Nephron (organoid): ENCODE measurements at regions not wholly inside any gene's neighbourhood (a gene's known extent, or its start where the extent isn't known, plus 50 kb on each side); places are given as distances from the start of the nearest gene placed in this dataset.
"Not testable (repeated sequence)": the region's sequence is repeated elsewhere in the genome, so short reads cannot be mapped to it uniquely, and the experiment has no call there.

Source experiments
- H3K27ac Mint-ChIP-seq, 3 experiments: 2 replicates each; pipeline ENCODE4 v1.8.0; 2020; ENCODE audit warnings: mixed read lengths in 3 of 3, mild to moderate bottlenecking in 2 of 3, moderate library complexity in 1 of 3
- H3K27me3 Mint-ChIP-seq: 2 replicates; pipeline ENCODE4 v1.8.0; 2021; ENCODE audit warnings: low read depth, mild to moderate bottlenecking, moderate library complexity, mixed read lengths
- H3K36me3 Mint-ChIP-seq: 2 replicates; pipeline ENCODE4 v1.8.0; 2020; ENCODE audit warnings: low read depth, mixed read lengths
- H3K4me1 Mint-ChIP-seq: 2 replicates; pipeline ENCODE4 v1.8.0; 2020; ENCODE audit warnings: mixed read lengths
- H3K4me3 Mint-ChIP-seq, 3 experiments: 2 replicates each; pipeline ENCODE4 v1.8.0; 2020; ENCODE audit warnings: mild to moderate bottlenecking in 3 of 3, mixed read lengths in 3 of 3, moderate library complexity in 2 of 3
- H3K9me3 Mint-ChIP-seq: 2 replicates; pipeline ENCODE4 v1.8.0; 2020; ENCODE audit warnings: mixed read lengths
- CTCF ChIP-seq, 3 experiments: fragments of 200-600 bp; sonication (generic); IDR thresholded peaks; one replicate each; pipeline ENCODE4 v1.5.0; 2021; ENCODE audit warnings: antibody characterized with exemption in 3 of 3; ENCODE audit not compliant: unreplicated experiment in 3 of 3

GRCh38 chr2:120638450-120638849, 97.2 kb upstream of the GLI2 start:
- H3K4me1 Mint-ChIP-seq: peaks cover 12% of the 10 kb centered on the region
- H3K36me3 Mint-ChIP-seq: no peaks in the 10 kb centered on the region
- H3K4me3 Mint-ChIP-seq: no peak overlapping the region
- TF ChIP-seq CTCF (IDR thresholded peaks at IDR 0.05; ENCODE audit: unreplicated experiment in 3 of 3): no peak
- H3K27ac Mint-ChIP-seq: no peak overlapping the region
- peaks cover 4% of the 10 kb centered on the region for H3K27me3 Mint-ChIP-seq
- H3K9me3 Mint-ChIP-seq: peaks cover 13% of the 10 kb centered on the region

GRCh38 chr2:120641366-120641771, 94.3 kb upstream of the GLI2 start:
- TF ChIP-seq CTCF (IDR thresholded peaks at IDR 0.05; ENCODE audit: unreplicated experiment in 3 of 3): no peak
- Mint-ChIP-seq H3K9me3 (peaks cover 15% of the 10 kb centered on the region), H3K36me3 (no peaks in the 10 kb centered on the region), H3K4me3 (no peak overlapping the region), H3K4me1 (peaks cover 4% of the 10 kb centered on the region), H3K27me3 (peaks cover 9% of the 10 kb centered on the region), H3K27ac (no peak overlapping the region)

- Mint-ChIP-seq H3K27ac (no peak overlapping the region), H3K4me3 (no peak overlapping the region), H3K4me1 (peaks cover 4% of the 10 kb centered on the region), H3K27me3 (peaks cover 9% of the 10 kb centered on the region), H3K9me3 (peaks cover 18% of the 10 kb centered on the region), H3K36me3 (no peaks in the 10 kb centered on the region)
- no peak for TF ChIP-seq CTCF (IDR thresholded peaks at IDR 0.05; ENCODE audit: unreplicated experiment in 3 of 3)
Observed at GRCh38 chr2:120642646-120643045, 93.0 kb upstream of the GLI2 start.

GRCh38 chr2:120646994-120647393, 88.7 kb upstream of the GLI2 start:
- Mint-ChIP-seq H3K36me3 (peaks cover 7% of the 10 kb centered on the region), H3K27ac (no peak overlapping the region), H3K4me3 (no peak overlapping the region), H3K4me1 (peaks cover 2% of the 10 kb centered on the region), H3K9me3 (peaks cover 31% of the 10 kb centered on the region), H3K27me3 (peaks cover 14% of the 10 kb centered on the region)
- TF ChIP-seq CTCF (IDR thresholded peaks at IDR 0.05; ENCODE audit: unreplicated experiment in 3 of 3): no peak

- Mint-ChIP-seq H3K9me3 (peaks cover 31% of the 10 kb centered on the region), H3K4me1 (no peaks in the 10 kb centered on the region), H3K4me3 (no peak overlapping the region), H3K36me3 (peaks cover 7% of the 10 kb centered on the region), H3K27me3 (peaks cover 14% of the 10 kb centered on the region), H3K27ac (no peak overlapping the region)
- TF ChIP-seq CTCF (IDR thresholded peaks at IDR 0.05; ENCODE audit: unreplicated experiment in 3 of 3): no peak
Observed at GRCh38 chr2:120647487-120647886, 88.2 kb upstream of the GLI2 start.

- H3K9me3 Mint-ChIP-seq: peaks cover 45% of the 10 kb centered on the region
- H3K36me3 Mint-ChIP-seq, H3K4me3 Mint-ChIP-seq, H3K27ac Mint-ChIP-seq, H3K4me1 Mint-ChIP-seq: not testable (repeated sequence)
- peaks cover 14% of the 10 kb centered on the region for H3K27me3 Mint-ChIP-seq
Observed at GRCh38 chr2:120649381-120649780, 86.3 kb upstream of the GLI2 start.
